RWPE2 (cell line): ENCODE measurements at regions not wholly inside any gene's neighbourhood (a gene's known extent, or its start where the extent isn't known, plus 50 kb on each side); places are given as distances from the start of the nearest gene placed in this dataset.

Source experiments
- ATAC-seq: fragments of 200-7000 bp; cut with Tn5 transposase; 3 replicates; pipeline ENCODE4 v1.9.1; 2021; ENCODE audit warnings: low read depth
- DNase-seq: peaks from one replicate; pipeline ENCODE4 v3.0.0-alpha.2; 2020; ENCODE audit warnings: low spot score
- H3K27ac ChIP-seq: fragments of 450-650 bp; 2 replicates; pipeline ENCODE4 v1.5.1; 2017; ENCODE audit warnings: mild to moderate bottlenecking; ENCODE audit not compliant: poor library complexity, severe bottlenecking
- H3K27me3 ChIP-seq: fragments of 250-450 bp; sonication (Bioruptor Pico); 2 replicates; pipeline ENCODE4 v1.5.1; 2021; ENCODE audit warnings: mild to moderate bottlenecking, moderate library complexity; ENCODE audit not compliant: insufficient read depth, poor library complexity, severe bottlenecking
- H3K36me3 ChIP-seq: fragments of 250-450 bp; sonication (Bioruptor Pico); 2 replicates; pipeline ENCODE4 v1.5.1; 2020; ENCODE audit warnings: low read depth, mild to moderate bottlenecking, moderate library complexity
- H3K4me1 ChIP-seq: fragments of 250-450 bp; sonication (Bioruptor Pico); 2 replicates; pipeline ENCODE4 v1.5.1; 2021; ENCODE audit warnings: mild to moderate bottlenecking, moderate library complexity; ENCODE audit not compliant: insufficient read depth, poor library complexity, severe bottlenecking
- H3K4me3 ChIP-seq: fragments of 250-450 bp; sonication (Bioruptor Pico); 2 replicates; pipeline ENCODE4 v1.5.1; 2021; ENCODE audit warnings: mild to moderate bottlenecking, moderate library complexity; ENCODE audit not compliant: severe bottlenecking
- H3K9me3 ChIP-seq: fragments of 250-450 bp; sonication (Bioruptor Pico); 2 replicates; pipeline ENCODE4 v1.5.1; 2021; ENCODE audit warnings: mild to moderate bottlenecking, moderate library complexity; ENCODE audit not compliant: severe bottlenecking
- CTCF ChIP-seq: fragments of 450-650 bp; IDR thresholded peaks from one replicate; pipeline ENCODE4 v1.5.1; 2017; ENCODE audit warnings: mild to moderate bottlenecking, moderate library complexity; ENCODE audit not compliant: poor library complexity, severe bottlenecking

GRCh38 chr3:145182196-145182911 lies 978.6 kb downstream of the PLOD2 start:
- DNase-seq: no peak
- Histone ChIP-seq H3K4me1 (peaks cover 14% of the 10 kb centered on the region), H3K27ac (no peak overlapping the region), H3K36me3 (no peaks in the 10 kb centered on the region), H3K9me3 (no peaks in the 10 kb centered on the region), H3K27me3 (no peaks in the 10 kb centered on the region), H3K4me3 (peak overlapping the region; percentile 18)
- ATAC-seq: no peak
- TF ChIP-seq CTCF: no peak

DNA sequence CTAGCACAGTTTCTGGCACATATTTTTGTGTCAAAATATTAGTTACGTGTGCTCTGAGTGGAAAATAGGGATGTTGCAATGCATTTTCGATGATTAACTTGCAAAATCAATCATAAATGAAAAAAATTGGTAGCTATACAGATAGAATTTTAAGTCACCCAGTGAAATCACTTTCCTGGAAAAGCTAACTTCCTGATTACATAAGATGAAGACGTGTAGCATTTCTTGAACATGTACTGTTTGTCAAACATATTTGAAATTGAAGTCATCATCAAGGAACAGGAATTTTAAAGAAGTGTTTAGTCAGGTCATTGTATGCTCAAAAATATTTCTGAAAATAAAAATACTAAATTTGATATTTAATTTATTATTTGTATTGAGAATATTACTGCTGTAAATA lies 977.7 kb downstream of the PLOD2 start:
- Histone ChIP-seq H3K4me1 (peaks cover 14% of the 10 kb centered on the region), H3K27ac (no peak overlapping the region), H3K27me3 (no peaks in the 10 kb centered on the region), H3K4me3 (no peak overlapping the region), H3K9me3 (no peaks in the 10 kb centered on the region), H3K36me3 (no peaks in the 10 kb centered on the region)
- ATAC-seq: no peak
- no peak for TF ChIP-seq CTCF
- no peak for DNase-seq

- H3K27me3 ChIP-seq: no peaks in the 10 kb centered on the region
- no peak overlapping the region for H3K27ac ChIP-seq
- H3K4me1 ChIP-seq: peaks cover 6% of the 10 kb centered on the region
- DNase-seq: no peak
- ATAC-seq: no peak
- no peaks in the 10 kb centered on the region for H3K36me3 ChIP-seq
- no peak overlapping the region for H3K4me3 ChIP-seq
- H3K9me3 ChIP-seq: no peaks in the 10 kb centered on the region
- TF ChIP-seq CTCF: no peak
These were observed 972.8 kb downstream of the PLOD2 start for GRCh38 chr3:145188079-145188770.

- DNase-seq: no peak
- Histone ChIP-seq H3K27me3 (no peaks in the 10 kb centered on the region), H3K9me3 (no peaks in the 10 kb centered on the region), H3K27ac (no peak overlapping the region), H3K36me3 (no peaks in the 10 kb centered on the region), H3K4me3 (no peak overlapping the region), H3K4me1 (no peaks in the 10 kb centered on the region)
- ATAC-seq: no peak
- no peak for TF ChIP-seq CTCF
These were observed 970.8 kb downstream of the PLOD2 start for GRCh38 chr3:145190138-145190537.

GRCh38 chr3:145190761-145191160 lies 970.2 kb downstream of the PLOD2 start:
- Histone ChIP-seq H3K27ac (no peak overlapping the region), H3K27me3 (no peaks in the 10 kb centered on the region), H3K36me3 (no peaks in the 10 kb centered on the region), H3K4me3 (no peak overlapping the region), H3K4me1 (no peaks in the 10 kb centered on the region), H3K9me3 (no peaks in the 10 kb centered on the region)
- ATAC-seq (no peak), DNase-seq (no peak)
- TF ChIP-seq CTCF: no peak
